Putamen (tissue), 1 donor: ENCODE measurements at regions not wholly inside any gene's neighbourhood (a gene's known extent, or its start where the extent isn't known, plus 50 kb on each side); places are given as distances from the start of the nearest gene placed in this dataset.

Source experiments
- DNase-seq: peaks from one replicate; pipeline ENCODE4 v3.0.0-alpha.2; 2016; ENCODE audit warnings: low spot score

DNA sequence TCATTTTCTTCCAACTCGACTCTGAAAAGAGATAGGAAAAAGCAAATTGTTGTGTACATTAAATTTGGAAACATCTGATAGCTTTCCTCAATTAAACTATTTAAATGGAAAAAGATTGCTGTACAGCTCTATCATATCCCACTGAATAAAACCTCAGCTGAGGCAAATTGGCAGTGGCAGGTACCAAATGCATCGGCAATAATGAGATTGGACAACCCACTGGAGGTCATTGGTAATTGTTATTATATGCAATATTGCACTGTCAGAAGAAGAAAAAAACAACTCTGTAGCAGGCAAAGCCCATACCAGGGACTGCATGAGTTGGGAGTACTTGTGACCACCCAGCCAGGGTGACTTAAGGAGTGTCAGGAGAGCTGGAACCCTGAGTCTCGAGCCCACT lies 291.6 kb upstream of the SKOR2 start:
- no peak for DNase-seq

DNA sequence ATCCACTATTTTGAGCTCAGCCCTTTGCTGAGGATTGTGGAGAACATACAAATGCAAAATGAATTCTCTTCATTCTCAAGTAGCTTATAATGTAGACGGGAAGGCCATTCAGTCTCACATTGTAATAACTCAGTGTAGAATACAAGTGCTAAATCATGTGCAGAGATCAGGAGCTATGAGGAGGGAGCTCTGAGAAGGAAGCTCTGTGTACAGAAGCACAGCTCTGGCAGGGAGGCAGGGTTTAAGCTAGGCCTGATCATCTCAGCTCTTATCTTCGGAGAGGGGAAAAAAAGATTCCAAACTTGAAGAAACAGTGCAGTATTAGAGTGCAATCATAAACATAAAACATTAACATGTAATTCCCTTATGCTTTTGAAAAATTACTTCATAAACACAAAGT lies 291.1 kb upstream of the SKOR2 start:
- DNase-seq: no peak

DNA sequence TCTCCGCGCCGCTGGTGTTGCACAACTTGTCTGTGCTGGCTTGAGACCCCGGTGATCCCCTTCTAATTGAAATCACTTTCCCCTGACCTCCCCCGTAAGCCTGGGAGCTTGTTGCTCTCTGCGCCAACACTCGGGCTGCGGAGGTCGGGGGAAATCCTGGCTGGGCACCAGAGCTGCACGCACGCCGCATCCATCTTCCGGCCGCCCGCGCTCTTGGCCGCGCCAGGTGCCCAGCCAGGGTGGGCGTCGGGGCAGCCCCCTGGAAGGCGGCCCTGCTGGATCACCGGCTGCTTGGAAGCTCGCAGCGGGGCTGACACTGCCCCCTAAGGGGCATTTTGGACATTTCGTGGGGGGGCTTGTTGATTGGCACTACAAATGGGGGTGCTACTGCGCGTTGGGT lies 280.3 kb upstream of the SKOR2 start:
- no peak for DNase-seq

DNA sequence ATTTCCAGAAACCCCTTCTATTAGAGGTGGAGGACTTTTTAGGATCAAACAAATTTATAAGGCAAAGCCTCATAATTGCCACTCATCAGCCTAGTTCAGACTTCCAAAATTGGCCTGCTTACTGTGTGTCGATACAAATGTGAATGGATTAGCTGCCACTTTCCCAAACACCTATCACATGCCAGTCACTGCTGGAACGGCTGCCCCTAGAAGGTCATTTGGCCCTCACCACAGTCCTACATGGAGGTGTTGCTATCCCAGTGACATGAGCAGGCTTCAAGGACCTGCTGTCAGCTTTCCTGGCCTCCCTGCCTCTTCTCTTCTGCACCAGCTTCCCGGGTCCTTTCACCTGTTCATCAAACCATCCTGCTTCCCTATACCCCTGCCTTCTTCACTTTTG lies 279.2 kb upstream of the SKOR2 start:
- DNase-seq: no peak

DNA sequence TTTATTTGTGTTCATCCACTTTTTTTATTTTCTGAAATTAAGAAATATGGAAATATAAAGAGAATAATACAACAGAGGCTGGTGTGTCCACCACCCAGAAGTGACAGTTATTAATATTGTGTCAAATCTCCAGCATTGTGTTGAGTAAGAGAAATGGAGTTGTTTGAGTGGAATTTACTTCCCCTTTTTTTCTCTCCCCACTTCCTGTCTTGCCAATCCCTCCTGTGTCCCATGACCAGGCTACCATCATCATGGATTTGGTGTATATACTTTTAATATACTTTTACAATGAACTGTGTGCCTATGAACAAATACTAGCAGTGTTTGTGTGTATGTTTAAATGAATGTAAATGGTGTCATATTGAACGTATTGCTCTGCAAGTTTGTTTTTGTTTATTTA lies 276.9 kb upstream of the SKOR2 start:
- DNase-seq: no peak

DNA sequence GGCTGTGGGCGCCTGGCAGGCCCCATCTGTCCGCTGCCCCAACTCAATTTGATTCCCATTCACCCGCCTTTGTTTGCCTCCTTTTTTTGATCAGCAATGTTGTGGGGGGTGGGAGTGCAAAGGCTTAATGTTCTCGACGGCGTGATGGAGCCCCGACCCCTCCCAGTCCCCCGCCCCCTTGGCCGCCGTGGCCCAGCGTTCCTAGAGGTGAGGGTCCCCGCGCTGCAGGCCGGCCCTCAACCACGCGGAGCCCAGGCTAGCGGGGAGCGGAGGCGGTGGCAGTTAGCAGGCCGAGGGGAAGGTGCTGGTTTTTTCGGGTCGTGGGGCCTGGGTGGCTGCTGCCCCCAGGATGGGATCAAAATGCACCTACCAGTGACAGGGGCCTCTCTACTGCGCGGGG lies 274.7 kb upstream of the SKOR2 start:
- DNase-seq: no peak

DNA sequence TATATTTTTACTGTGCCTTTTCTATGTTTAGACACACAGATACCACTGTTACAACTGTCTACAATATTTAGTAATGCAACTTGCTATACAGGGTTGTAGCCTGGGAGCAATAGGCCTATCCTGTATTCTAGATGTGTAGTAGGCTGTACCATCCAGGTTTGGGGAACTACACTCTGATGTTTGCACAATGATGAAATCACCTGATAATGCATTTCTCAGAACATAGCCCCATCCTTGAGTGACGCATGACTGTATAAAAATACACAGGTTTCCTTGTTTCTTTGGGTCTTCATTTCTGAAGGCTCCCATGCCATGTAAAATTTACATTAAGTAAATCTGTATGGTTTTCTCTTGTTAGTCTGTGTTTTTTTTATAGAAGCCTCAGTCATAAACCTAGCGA lies 270.9 kb upstream of the SKOR2 start:
- no peak for DNase-seq

DNA sequence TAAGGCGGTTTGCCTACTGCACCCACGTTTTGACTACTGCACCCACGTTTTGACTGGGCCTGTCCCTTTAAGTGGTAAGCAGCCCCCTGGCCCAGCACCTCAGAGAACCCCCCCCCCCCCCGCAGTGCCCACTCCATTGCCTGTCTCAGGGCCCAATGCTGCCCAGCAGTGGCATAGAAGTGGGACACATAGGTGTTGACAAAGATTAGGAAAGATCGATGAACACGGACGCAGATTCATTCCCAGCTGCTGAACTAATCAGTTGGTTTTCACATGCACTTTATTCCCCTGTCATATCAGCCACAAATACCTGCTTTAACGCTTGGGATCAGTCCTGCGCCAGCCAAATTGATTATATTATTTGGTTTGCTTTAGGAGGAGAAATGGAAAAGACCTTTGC lies 268.8 kb upstream of the SKOR2 start:
- no peak for DNase-seq

DNA sequence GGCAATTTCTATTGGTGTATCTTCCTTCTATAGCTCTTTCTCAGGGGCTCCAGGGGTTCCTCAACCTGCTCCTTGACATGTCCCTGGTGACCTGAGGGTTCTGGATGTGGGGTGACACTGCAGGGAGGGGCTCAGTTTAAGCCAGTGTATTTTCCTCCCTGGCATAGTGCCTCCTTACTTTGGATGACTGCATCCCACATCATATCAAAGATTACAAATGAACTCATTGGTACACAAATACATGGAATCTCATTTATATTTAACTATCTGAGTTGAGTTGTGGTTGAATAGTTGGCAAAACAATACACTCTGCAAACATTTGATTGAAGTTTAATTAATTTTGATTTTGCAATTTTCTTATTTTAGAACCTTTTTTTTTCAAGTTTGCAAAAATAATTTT lies 268.2 kb upstream of the SKOR2 start:
- no peak for DNase-seq

DNA sequence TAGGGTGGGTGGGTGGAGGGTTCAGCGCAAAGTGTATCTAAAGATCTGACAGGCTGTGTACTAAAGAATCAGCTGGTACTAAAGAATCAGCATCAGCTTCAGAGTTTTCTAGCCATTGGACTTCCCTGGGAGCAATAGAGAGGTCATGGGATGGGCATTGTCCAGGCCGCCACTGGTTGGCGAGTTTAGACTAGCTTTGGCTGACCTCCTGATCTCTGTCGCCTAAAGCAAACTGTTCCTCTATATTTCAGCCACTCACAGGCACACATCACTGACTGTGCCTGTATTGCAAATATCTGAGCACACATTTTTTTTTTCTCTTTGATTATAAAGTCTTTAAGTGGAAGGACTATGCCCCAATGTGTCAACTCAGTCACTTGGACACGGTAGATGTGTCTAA lies 267.8 kb upstream of the SKOR2 start:
- DNase-seq: no peak

DNA sequence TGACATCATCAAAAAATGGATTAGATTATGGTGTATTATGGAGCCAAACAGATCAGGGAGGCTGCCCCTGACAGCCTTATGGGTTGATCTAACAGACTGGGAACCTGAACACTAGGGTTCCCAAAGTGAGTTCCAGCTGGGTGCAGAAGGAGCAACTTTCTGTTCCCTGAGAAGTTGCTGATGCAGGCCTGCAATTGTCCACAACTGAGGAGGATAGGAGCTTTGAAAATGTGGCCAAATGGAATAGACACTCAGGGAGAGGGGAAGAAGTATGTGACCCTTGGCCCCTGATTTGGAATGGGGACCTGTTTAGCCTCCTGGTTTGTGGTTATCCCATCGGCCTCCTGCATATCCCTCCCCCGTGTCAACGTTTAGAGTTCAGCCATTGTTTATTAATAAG lies 262.2 kb upstream of the SKOR2 start:
- no peak for DNase-seq

DNA sequence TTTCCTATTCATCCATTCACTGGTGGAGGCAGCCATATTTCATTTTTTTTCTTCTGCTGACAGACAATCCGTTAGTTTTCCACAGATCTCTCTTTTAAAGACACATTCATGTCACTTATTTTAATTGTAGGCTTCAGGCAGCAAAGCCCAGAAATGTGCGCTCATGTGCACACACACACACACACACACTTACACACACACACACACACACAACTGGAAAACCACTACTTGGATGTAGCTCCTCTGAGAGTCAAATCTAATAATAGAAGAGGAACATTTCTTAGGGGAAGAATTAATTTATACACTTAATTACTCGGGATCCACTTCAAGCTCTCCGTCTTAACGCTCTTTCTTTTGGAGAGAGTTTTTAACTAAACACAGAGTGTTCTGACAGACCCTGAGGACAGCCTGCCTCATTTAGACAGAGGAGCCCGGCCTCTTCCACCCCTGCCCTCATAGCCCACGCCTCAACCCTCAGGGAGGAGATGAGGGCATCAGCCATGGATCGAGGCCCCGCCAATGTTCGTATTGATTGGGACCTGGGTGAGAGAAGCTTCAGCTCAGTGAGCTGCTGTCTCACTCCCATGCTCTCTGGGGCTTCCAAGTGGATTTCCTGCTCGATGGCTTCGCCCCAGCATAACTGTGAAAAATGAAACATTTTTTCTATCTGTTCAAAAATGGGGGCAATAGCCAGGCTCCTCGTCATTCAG lies 261.4 kb upstream of the SKOR2 start:
- no peak for DNase-seq

DNA sequence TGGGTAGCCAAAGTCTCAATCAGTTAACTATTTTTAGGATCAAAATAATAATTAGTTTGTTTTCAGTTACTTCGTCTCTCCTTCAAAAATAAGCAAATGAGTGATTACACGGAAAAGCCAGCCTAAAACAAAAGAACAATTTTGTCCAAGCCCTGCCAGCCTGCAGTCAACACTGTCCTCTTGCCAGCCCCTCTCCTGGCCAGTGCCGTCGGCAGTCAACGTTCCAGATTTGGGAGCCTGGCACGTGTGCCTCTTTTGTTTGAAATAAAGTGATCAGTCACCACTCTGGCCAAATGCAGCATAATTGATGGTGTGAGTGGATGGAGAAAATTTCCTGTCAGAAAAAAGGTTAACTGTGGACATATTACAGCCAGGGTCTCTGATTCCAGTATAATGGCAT lies 260.6 kb upstream of the SKOR2 start:
- DNase-seq: no peak

DNA sequence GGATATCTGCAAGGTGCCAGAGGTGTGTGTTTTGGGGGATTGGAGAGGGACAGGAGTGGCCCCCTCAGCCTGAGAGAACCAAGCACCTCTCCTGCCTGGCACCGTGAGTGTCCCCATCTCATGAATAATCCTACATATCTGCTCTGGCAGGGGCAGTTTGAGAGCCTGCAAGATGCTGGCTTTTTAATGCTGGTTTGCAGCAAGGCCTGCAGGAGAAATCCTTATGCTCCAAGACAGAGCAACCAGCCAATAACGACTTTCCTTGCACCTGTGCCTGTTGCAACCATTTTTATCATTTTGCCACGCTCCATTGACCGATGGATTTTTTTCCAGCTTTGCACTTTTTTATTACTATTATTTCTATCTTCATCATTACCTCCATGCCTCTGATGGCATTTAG lies 259.4 kb upstream of the SKOR2 start:
- no peak for DNase-seq

DNA sequence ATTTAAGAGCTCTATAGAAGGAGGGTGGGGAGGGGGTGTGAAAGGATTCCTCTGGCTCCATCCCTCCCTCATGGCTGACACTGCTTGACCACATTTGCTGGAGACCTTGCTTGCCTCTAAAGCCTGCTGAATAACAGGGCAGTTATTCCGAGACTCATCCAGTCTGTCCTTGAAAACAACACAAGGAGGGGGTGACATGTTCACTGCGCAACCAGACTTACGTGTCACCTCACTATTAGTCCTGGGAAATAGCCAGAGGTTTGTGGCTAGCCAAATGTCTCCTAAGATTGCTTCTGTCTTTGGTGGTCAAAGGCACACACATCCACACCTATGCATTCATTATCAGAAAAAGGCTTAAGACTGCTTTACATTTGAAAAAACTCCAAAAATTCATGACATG lies 256.2 kb upstream of the SKOR2 start:
- DNase-seq: no peak

DNA sequence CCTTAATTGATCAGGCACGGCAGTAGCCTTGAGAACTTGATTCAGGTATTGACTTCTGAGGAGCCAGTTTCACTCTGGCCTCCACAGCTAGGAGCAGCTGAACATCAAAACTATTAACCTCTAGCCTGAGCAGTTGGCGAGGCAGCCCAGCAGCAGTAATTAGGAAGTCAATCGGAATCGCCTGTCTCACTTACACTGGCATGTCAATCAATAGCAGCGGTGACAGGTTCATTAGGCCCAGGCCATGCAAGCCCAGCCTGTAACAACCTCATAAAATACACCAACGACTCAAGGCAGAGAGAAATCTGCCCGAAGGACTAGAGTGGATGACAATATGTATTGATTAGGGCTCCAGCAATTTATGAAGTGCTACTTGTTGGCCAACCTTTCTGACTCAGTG lies 255.4 kb upstream of the SKOR2 start:
- no peak for DNase-seq

DNA sequence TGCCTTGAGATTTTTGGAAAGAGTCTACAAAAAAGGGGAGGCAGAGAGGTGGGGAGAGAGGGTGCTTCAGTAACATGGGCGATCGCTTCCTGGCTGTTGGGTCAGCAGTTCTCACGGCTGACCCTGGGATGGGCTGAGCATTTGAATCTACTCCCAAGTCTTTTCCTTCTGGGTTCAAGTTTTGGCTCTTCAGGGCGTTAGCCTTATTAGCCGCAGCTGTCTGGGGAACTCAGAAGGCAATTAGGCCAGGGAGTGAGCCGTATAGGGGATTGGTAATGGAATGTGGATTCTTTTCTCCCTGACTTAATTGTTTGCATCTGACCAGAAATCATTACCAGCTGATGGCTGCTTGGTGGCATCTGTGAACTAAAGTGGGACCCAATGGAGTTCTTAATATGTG lies 250.5 kb upstream of the SKOR2 start:
- no peak for DNase-seq

DNA sequence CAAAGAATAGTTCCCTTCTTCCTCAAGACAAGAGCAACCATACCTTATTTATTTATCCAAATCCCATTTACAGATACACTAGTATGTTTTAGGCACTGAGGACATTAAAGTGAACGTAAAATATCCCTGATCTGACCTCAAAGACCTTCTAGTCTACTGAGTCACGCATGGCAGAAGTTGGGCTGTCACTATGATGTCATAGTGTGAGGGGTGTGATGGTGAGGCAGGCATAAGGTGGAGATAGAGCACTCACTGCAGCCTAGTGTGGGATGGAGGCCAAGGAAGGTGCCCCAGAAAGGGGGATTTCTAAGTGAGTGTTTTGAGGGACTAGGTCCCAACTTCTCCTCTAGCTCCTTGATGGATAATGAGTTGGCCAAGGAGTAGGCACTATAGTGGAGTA lies 249.5 kb upstream of the SKOR2 start:
- DNase-seq: no peak

DNA sequence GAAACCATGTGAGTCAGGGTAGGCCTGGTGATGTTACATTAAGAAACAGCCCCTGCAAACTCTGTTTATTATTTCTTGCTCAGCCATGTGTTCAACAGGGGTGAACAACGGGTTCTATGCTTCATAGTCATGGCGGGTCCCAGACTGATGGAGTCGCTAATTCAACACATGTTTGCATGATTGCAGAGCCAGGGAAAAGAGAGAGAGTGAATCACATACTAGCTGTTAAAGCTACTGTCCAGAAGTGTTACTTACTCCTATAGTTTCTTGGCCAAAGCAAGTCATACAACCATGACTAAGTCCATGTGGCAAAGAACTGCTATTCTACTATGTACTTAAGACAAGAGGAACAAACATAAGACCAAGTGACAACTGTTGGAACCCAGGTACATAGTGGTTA lies 241.2 kb upstream of the SKOR2 start:
- DNase-seq: no peak

DNA sequence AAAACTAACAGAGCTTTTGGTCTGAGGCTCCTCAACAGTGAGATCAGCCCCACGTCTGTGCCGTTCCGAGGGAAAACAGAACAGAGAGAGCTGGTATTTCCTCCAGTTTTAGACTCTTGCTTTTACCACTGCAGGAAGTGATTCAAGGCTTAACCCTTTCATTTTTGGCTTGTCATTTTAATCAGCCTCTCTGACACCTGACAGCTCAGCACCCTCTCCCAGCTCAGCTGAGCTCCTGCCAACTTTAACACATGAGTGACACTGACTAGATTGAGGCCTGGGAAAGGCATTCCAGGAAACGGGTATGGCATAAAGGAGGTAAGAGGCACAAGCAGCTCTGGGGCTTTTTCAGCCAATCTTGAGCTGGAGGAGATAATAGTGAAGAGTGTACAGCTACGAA lies 239.4 kb upstream of the SKOR2 start:
- no peak for DNase-seq

DNA sequence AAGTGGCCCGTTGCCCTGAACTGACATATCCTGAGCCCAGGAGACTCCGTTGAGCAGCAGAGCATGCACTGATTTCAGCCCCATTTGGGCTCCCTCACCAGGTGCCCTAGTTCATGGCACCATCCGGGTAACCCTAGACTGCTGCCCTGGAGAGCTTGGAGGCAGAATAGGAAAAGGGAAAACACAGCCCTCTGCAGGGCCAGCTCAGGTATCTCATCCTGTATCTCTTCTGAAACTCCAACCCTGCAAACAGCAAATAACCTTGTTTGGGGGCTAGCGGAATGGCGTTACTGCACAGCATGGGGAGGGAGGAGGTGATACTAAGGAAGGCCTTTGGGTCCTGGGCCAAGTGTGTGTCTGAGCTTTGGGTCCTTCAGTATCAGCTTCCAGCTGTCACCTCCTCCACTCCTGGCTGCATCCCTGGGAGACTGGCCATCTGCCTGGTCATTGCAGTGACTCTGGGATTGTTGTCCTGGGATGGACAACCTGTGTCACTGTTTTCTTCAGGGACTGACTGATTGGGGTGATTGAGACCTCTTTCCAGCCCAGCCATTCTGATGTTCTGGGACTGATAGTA lies 233.8 kb upstream of the SKOR2 start:
- no peak for DNase-seq

DNA sequence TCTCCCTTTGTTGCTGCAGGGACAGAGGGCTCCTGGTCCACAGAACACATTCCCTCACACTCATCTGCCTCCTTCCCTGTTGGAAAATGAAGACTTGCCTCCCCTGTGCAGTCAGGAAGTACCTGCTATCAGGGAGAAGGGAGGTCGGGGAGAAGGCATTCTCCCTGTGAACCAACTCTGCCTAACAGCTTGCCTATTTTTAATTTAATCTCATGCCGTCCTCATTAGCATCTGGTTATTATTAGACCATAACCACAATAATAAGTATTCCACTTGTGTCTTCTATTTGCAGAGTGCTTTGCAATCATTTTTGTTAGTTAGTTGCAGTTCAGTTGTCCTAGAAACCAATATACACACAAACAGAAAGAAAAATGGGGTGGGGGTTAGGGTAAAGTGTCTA lies 232.6 kb upstream of the SKOR2 start:
- DNase-seq: no peak

DNA sequence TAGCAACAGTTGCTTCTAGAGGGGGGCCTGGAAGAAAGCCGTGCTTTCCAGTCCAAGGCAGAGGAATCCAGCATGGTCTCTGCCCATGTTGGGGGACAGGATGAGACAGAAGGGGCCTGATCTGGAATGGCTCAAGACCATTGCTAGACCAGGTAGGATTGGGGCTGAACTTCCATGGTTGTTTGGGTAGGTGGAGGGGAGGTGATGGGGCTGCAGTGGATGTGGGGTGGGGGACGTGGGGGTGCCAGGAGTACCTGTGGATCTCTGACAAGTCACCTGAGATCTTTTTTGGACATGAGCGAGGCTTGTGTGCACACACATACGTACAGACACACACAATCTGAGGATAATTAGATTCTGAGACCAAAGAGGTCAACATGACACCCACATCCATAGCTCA lies 228.7 kb upstream of the SKOR2 start:
- no peak for DNase-seq

DNA sequence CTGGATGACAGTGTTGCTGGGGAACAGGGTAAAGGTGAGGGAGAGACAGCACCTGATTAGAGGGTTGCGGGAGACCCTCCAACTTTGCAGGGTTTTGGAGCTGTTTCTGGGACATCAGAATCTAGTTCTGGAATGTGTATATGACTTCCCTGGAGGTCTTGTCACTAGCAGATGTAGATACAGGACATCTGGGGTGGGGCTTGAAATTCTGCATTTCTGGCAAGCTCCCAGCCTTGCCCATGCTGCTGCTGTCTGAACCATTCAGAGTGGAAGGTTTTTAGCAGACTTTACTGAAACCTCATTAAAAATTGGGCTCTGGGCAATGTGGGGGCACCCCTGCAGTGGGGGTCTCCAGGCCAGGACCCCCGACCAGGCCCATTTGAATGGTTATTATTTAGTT lies 220.3 kb upstream of the SKOR2 start:
- no peak for DNase-seq

DNA sequence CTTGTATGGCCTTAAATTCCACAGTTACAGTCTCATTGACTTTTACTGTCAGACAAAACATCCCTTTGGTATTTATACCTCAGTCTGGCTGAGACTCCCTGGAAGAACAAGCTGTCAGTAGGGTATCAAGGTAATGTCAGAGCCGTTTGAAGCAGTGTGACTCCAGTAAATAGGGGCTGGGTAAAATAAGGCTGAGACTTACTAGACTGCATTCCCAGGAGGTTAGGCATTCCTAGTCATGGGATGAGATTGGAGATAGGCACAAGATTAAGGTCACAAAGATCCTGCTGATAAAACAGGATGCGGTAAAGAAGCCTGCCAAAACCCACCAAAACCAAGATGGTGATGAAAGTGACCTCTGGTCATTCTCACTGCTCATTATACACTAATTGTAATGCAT lies 219.5 kb upstream of the SKOR2 start:
- no peak for DNase-seq
